Ishikawa (cell line): ENCODE measurements at regions not wholly inside any gene's neighbourhood (a gene's known extent, or its start where the extent isn't known, plus 50 kb on each side); places are given as distances from the start of the nearest gene placed in this dataset.

Experiments
- EGR1 ChIP-seq: IDR thresholded peaks from 2 replicates; pipeline ENCODE4 v1.6.1; 2012
- RAD21 ChIP-seq: IDR thresholded peaks from 2 replicates; pipeline ENCODE4 v1.6.1; 2012; ENCODE audit warnings: low read depth
- TAF1 ChIP-seq: IDR thresholded peaks from 2 replicates; pipeline ENCODE4 v1.6.1; 2012; ENCODE audit warnings: low read depth, mild to moderate bottlenecking
- TCF12 ChIP-seq: IDR thresholded peaks from 2 replicates; pipeline ENCODE4 v1.6.1; 2012; ENCODE audit warnings: low read depth

DNA sequence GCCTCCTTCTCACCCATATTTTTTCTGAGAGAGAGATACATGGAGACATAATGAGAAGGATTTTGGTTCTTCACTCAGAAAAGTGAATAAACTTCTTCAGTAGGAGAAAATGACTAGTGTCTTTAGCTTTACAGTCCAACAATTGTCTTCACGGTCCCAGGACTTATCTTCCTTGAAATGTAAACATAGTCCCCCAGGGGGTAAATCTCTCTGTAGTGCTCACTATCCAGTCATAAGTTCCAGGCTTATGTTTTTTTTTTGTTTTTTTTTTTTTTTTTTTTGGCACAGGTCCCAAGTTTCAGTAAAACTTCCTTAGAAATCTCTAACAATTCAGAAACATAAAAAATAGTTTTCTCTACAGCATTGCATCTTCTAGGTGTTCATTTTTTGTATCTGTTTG, 890.2 kb upstream of the B3GALT2 start:
- TF ChIP-seq TCF12 (no peak), EGR1 (no peak), TAF1 (no peak), RAD21 (no peak)
